Stimulated activated CD4-positive, alpha-beta T cell treated with anti-CD3 and anti-CD28 coated beads, TNF-alpha, amount 100 ng/mL, for 1 hour (primary cell): ENCODE measurements at regions not wholly inside any gene's neighbourhood (a gene's known extent, or its start where the extent isn't known, plus 50 kb on each side); places are given as distances from the start of the nearest gene placed in this dataset.
"Not testable (repeated sequence)": the region's sequence is repeated elsewhere in the genome, so short reads cannot be mapped to it uniquely, and the experiment has no call there.

Experiments
- DNase-seq, 3 donors: peaks; one replicate each; pipeline ENCODE4 v3.0.0-alpha.2; 2020; ENCODE audit warnings: low read depth in 3 of 3, low spot score in 1 of 3

- DNase-seq, result no peak
Measured at GRCh38 chr3:56927855-56928254, 126.1 kb upstream of the ARHGEF3 start.

DNA sequence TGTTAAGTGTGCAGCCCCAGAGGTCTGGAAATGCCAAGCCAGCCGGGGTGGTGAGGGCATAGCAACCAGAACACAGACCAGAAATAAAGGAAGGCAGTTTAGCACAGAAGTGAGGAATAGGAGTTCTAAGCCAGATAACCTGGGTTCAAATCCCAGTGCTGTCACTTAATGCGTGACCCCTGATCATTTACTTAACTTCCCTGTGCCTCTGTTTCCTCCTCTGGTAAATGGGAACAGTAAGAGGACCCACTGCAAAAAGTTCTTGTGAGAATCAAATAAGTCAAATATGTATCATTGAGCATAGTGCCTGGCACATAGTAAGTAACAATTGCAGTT is 125.2 kb upstream of the ARHGEF3 start:
- no peak for DNase-seq

- no peak for DNase-seq
Measured at GRCh38 chr3:56926243-56926946, 124.6 kb upstream of the ARHGEF3 start.

DNA sequence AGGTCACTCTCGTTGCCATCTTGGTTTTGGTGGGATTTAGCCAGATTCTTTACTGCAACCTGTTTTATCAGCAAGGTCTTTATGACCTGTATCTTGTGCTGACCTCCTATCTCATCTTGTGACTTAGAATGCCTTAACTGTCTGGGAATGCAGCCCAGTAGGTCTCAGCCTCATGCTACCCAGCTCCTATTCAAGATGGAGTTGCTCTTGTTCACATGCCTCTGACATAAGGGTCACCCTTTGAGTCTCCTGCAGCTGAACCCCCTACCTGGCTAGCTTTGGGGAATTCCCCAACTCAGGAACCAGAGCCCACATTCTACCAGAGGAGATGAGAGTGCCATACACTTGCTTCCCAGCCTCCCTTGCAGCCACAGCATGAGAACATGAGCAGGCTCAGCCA is 123.0 kb upstream of the ARHGEF3 start:
- DNase-seq, result not testable (repeated sequence)

- no peak for DNase-seq
Measured at GRCh38 chr3:56923526-56924224, 121.9 kb upstream of the ARHGEF3 start.

- DNase-seq, result no peak
Measured at GRCh38 chr3:56921573-56922453, 120.1 kb upstream of the ARHGEF3 start.

GRCh38 chr3:56919797-56920195 is 118.0 kb upstream of the ARHGEF3 start:
- DNase-seq, result no peak

DNA sequence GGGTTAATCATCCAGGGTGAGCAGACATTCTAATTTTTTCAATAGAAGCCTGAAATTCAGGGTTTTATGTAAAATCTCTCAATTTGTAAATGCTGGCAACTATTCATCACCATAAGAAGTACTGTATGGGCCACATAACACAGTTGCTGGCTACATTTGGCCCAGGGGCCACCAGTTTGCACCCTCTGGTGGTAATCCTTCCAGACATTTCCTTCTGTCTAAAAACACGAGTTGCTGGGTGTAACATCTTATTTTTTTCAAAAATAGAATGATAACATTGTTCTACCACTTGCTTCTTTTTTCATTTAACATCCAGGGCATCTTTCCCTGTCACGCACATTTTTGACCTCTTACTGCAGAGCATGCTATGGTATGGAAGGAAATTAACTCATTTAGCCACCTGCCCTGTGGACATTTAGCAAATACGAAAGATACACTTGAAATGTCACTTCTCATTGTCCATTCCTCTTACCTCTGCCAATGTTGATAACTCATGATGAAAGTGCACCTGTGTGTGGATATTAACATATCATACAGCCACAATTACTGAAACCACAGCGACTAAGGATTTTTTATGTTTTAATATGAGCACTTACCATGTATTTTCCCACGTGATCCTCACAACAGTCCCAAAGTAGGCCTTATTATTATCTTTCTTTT is 117.5 kb upstream of the ARHGEF3 start:
- no peak for DNase-seq

DNA sequence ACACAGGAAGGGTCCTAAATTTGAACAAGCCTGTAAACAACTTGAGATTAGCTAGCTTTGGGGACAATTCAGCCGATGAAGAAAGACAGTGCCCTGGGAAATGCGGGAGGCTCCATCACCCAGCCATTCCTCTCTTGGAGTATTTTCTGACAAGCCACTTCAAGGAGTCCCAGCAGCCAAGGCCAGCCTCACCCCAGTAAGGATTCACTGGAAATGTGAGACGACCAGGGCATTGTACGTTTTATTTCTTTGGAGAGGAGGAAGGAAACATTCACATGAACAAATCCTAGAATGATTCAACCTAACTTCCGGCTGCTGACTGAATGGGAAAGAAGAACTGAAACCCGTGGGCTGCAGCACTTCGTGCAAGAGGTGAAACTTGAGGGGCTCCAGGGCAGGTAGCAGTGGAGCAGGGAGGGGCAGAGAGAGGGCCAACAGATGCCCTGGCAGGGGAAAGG is 116.4 kb upstream of the ARHGEF3 start:
- DNase-seq, result peak in 1 of 3 donors; percentile 31

DNA sequence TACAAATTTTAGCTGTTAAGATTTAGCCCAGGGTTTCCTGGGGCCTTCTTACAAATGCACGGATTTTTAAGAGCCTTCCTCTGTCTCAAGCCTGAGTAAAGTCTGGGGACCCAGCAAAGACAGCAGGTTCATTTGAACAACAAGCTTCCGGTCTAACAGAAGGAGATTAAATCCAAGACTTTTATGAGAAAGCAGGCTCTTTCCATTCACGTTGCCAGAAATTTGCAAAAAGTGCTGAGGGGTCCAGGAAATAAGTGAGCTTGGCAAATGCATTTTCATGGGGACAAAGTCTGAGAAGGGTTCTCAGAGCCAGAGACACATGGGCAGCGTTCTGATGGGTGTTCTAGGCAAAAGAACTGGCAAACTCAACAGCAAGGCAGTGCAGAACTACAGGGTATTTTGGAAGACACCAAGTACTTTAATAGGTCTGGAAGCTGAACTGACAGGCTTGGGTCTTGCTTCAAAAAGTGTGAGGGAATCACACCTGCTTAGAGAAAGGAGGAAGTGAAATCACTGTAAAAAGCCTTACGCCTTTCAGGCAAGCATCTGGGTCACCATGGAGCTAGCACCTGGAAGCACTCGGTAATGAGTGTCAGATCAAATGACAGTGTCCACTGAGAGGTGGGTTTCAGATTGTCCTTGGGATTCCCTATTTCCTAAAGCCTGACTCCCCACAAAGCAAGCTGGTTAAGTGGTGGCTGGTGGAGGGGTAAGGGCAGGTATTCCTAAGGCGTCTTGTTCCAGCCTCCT is 115.8 kb upstream of the ARHGEF3 start:
- DNase-seq, result no peak

DNA sequence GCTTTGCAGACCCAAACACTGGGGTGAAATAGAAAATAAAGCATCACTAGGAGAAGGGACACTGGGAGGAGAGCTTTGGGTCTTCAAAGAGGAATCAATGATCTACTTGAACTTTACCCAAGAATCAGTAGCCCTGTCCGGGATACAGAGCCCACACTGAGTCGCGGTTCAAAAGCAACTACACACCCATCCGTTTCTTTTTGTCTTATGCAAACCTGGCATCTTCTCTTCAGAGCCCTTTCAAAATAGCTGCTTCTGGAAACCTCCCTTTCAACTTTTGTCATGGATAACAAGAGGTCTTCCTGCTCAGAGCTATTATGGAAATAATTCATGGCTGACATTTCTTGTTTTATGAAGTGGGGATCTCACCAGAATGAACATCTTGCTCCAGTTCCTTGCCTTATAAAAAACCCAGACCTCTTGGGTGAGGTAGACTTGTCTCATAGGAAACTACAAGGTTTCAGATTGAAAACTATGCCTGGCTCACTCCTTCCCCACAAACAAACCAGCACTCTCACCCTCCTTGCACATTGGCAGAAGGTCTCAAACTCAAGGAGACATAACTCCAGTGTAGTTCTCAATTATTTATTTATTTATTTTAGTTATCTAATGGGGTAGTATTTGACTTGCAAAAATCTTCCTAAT is 115.1 kb upstream of the ARHGEF3 start:
- DNase-seq, result no peak

DNA sequence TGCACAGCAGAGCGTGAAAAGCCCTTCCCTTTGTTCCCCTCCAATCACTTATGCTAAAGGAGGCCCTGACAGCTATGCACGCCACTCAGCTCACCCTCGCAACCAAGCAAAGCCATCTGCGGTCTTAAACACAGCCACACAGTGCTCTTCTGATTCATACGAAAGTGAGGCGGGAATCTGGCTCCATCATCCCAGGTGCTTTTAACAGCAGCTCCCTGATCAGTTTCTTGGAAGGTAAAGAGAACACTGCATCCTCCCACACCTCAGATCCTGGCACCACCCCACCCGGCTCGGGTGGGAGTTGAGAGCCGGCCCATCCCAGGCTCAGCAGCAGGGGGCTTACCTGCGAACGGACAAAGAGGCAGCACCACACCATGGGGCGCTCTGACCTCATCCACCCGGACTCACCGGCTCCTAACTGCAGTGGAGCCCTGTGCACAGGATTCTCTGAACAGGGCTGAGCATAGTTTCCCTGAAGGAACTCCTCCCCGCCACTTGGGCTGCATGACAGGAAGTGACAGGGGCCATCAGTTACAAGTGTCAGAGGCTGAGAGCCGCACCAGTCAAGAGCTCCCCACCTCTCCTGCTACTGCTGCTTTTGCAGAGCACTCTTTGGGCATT is 114.3 kb upstream of the ARHGEF3 start:
- peak in 2 of 3 donors; percentile 24 to 52 for DNase-seq

- DNase-seq, result no peak
Measured at GRCh38 chr3:56914646-56915045, 112.9 kb upstream of the ARHGEF3 start.

- no peak for DNase-seq
Measured at GRCh38 chr3:56911363-56911762, 109.6 kb upstream of the ARHGEF3 start.

GRCh38 chr3:56909349-56909748 is 107.6 kb upstream of the ARHGEF3 start:
- DNase-seq, result no peak

GRCh38 chr3:56908004-56908403 is 106.3 kb upstream of the ARHGEF3 start:
- DNase-seq, result no peak

DNA sequence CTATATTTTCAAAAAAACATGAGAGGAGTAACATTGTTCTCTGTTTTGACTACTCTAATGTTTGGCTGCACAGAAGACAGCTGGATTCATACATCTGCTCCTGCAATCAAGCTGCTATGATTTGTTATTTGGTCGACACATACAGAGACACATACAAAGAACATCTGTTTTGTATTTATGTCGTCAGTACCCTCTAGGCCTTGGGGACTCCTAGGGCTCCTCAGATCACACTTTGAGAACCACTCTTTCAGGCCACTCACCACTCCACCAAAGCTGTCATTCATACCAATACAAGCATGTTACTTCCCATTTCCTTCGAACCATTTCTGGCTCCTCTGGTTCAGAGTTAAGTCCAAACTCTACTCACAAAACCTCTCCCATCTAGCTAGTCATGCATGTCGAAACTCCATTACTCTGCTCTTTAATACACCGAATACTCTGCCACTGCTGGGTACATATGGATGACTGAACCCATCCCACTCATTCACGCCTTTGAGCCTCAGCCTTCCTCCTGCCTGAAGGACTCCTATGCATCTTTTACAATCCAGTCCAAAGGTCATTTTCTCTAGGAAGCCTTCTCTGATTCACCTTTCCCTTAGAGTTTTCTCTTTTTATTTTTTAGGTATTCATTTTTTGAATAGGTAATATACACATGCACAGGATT is 102.9 kb upstream of the ARHGEF3 start:
- DNase-seq, result no peak

GRCh38 chr3:56903231-56903782 is 101.6 kb upstream of the ARHGEF3 start:
- no peak for DNase-seq
